Gastrocnemius medialis (tissue), 4 donors: ENCODE measurements at regions not wholly inside any gene's neighbourhood (a gene's known extent, or its start where the extent isn't known, plus 50 kb on each side); places are given as distances from the start of the nearest gene placed in this dataset.

ENCODE experiments used
- ATAC-seq, 2 donors: fragments of 150-250 bp; one replicate each; pipeline ENCODE4 v1.9.1; 2016
- DNase-seq, 2 donors: peaks; one replicate each; pipeline ENCODE4 v3.0.0-alpha.2; 2019
- H3K27ac ChIP-seq, 4 donors: fragments of 200-600 bp; sonication (generic); 1 replicate in 1 of 4; 2 replicates in 3 of 4; pipeline ENCODE4 v1.5.1; 2016 to 2018; ENCODE audit warnings: mild to moderate bottlenecking in 2 of 4, moderate library complexity in 1 of 4
- H3K27me3 ChIP-seq, 3 donors: fragments of 200-600 bp; sonication (generic) in 2 of 3; 1 replicate in 1 of 3; 2 replicates in 2 of 3; pipeline versions ENCODE4 v1.5.1 to v1.6.0; 2016 to 2019; ENCODE audit warnings: mild to moderate bottlenecking in 1 of 3, moderate library complexity in 1 of 3
- H3K36me3 ChIP-seq, 2 donors: fragments of 200-600 bp; sonication (generic) in 1 of 2; one replicate each; pipeline ENCODE4 v1.5.1; 2017 to 2018
- H3K4me1 ChIP-seq, 2 donors: fragments of 200-600 bp; sonication (generic) in 1 of 2; one replicate each; pipeline ENCODE4 v1.5.1; 2016 to 2017; ENCODE audit warnings: mild to moderate bottlenecking in 2 of 2
- H3K4me3 ChIP-seq, 4 donors: fragments of 200-600 bp; sonication (generic) in 3 of 4; 1 replicate in 1 of 4; 2 replicates in 3 of 4; pipeline ENCODE4 v1.5.1; 2016 to 2019; ENCODE audit warnings: mild to moderate bottlenecking in 2 of 4
- H3K9me3 ChIP-seq, 3 donors: fragments of 200-600 bp; sonication (generic) in 2 of 3; 1 replicate in 1 of 3; 2 replicates in 2 of 3; pipeline ENCODE4 v1.5.1; 2016 to 2019
- POLR2A ChIP-seq, 2 donors: fragments of 450-650 bp; IDR thresholded peaks; one replicate each; pipeline ENCODE4 v1.6.1; 2017; ENCODE audit warnings: antibody characterized with exemption in 2 of 2, mild to moderate bottlenecking in 2 of 2, moderate library complexity in 2 of 2
- in situ Hi-C, 4 donors: fragments of 200-750 bp; cut with MboI; loops; one replicate each; pipeline versions ENCODE4 v1.15.0 to v1.8.0; 2017; ENCODE audit warnings: low sequenced_read_pairs in 4 of 4
- intact Hi-C: fragments of 100-400 bp; cut with DNase I; formaldehyde crosslinking; loops from one replicate; pipeline ENCODE4 v1.15.1; 2023; ENCODE audit warnings: low total_unique reads
- TF ChIP-seq, protein P1 (sequence below), 5 experiments: fragments of 450-650 bp in 3 of 5; fragments of 200-600 bp in 2 of 5; sonication (generic) in 2 of 5; IDR thresholded peaks in 4 of 5; conservative IDR thresholded peaks in 1 of 5; 1 replicate in 4 of 5; 2 replicates in 1 of 5; pipeline ENCODE4 v1.5.1; 2016 to 2019; ENCODE audit warnings: antibody characterized with exemption in 5 of 5, mild to moderate bottlenecking in 3 of 5, moderate library complexity in 3 of 5

DNA sequence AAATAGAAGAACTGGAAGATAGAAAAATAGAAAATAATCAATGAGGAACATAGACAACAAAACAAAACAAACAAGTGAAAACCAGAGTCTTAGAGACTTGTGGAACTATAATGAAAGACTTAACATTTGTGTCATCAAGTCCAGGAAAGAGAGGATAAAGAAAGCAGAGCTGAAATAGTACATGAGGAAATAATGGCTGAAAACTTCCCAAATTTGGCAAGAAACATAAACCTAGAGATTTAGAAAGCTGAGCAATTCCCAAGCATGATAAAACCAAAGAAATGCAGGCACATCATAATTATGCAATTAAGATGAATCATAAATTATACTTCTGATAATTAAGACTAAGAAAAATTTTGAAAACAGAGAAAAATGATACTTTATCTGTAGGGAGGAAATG lies 614.5 kb downstream of the ETS1 start:
- Histone ChIP-seq H3K27ac (no peak overlapping the region), H3K4me3 (no peak overlapping the region), H3K36me3 (no peaks in the 10 kb centered on the region), H3K9me3 (no peaks in the 10 kb centered on the region), H3K4me1 (no peaks in the 10 kb centered on the region), H3K27me3 (no peaks in the 10 kb centered on the region)
- no peak for TF ChIP-seq POLR2A (IDR thresholded peaks at IDR 0.05)
- TF ChIP-seq, protein P1, sequence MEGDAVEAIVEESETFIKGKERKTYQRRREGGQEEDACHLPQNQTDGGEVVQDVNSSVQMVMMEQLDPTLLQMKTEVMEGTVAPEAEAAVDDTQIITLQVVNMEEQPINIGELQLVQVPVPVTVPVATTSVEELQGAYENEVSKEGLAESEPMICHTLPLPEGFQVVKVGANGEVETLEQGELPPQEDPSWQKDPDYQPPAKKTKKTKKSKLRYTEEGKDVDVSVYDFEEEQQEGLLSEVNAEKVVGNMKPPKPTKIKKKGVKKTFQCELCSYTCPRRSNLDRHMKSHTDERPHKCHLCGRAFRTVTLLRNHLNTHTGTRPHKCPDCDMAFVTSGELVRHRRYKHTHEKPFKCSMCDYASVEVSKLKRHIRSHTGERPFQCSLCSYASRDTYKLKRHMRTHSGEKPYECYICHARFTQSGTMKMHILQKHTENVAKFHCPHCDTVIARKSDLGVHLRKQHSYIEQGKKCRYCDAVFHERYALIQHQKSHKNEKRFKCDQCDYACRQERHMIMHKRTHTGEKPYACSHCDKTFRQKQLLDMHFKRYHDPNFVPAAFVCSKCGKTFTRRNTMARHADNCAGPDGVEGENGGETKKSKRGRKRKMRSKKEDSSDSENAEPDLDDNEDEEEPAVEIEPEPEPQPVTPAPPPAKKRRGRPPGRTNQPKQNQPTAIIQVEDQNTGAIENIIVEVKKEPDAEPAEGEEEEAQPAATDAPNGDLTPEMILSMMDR (IDR thresholded peaks at IDR 0.05 in 4 of 5, conservative IDR thresholded peaks at IDR 0.05 in 1 of 5) = no peak
- no peak for ATAC-seq
- intact Hi-C loops (no loop called here), in situ Hi-C loops (no loop called here)
- no peak for DNase-seq

DNA sequence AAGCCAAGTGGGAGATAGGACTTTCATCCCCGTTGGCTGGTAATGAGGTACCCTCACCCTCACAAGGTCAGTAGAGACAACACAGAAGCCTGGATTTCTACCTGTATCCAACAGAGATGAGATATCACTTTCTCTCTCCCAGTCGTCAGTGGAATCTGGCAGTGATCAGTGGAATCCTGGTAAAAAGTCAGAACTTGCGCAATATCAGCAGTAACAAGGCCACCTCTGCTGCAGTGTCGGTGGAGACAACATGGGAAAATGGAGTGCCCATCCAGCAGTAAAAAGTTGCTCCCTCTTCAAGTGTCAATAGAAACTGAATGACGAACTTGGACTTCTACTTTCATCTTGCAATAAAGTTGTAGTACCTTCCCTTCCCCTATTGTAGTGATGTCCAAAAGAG lies 615.9 kb downstream of the ETS1 start:
- H3K4me1 ChIP-seq = no peaks in the 10 kb centered on the region
- no peaks in the 10 kb centered on the region for H3K36me3 ChIP-seq
- no peak overlapping the region for H3K4me3 ChIP-seq
- ATAC-seq = no peak
- DNase-seq = no peak
- H3K9me3 ChIP-seq = no peaks in the 10 kb centered on the region
- no peak for TF ChIP-seq POLR2A (IDR thresholded peaks at IDR 0.05)
- TF ChIP-seq, protein P1 (IDR thresholded peaks at IDR 0.05 in 4 of 5, conservative IDR thresholded peaks at IDR 0.05 in 1 of 5) = no peak
- intact Hi-C loops = no loop called here
- in situ Hi-C loops = no loop called here
- H3K27me3 ChIP-seq = no peaks in the 10 kb centered on the region
- H3K27ac ChIP-seq = no peak overlapping the region

DNA sequence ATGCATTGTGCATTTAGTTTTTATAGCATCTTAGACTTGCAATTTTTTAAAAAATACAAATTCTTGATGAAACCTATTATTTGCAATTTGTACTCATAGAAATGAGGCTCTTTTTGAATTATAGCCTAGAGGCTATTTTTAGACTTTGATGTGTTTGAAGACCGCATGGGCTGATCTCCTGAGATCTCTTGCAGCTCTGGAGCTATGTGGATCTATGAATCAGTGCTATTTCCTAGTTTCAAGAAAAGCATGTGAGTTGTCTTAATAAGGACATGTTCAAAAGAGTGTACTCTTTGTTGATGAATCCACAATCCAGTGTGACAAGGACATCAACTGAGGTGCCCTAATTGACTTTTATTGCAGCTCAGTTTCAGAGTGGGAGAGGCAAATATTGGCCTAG lies 620.5 kb downstream of the ETS1 start:
- intact Hi-C loops = no loop called here
- H3K9me3 ChIP-seq = no peaks in the 10 kb centered on the region
- ATAC-seq (no peak), DNase-seq (no peak)
- TF ChIP-seq, protein P1 (IDR thresholded peaks at IDR 0.05 in 4 of 5, conservative IDR thresholded peaks at IDR 0.05 in 1 of 5) = no peak
- TF ChIP-seq POLR2A (IDR thresholded peaks at IDR 0.05) = no peak
- H3K36me3 ChIP-seq = no peaks in the 10 kb centered on the region
- H3K4me1 ChIP-seq = no peaks in the 10 kb centered on the region
- no peak overlapping the region for H3K4me3 ChIP-seq
- no peaks in the 10 kb centered on the region for H3K27me3 ChIP-seq
- in situ Hi-C loops = no loop called here
- H3K27ac ChIP-seq = no peak overlapping the region

DNA sequence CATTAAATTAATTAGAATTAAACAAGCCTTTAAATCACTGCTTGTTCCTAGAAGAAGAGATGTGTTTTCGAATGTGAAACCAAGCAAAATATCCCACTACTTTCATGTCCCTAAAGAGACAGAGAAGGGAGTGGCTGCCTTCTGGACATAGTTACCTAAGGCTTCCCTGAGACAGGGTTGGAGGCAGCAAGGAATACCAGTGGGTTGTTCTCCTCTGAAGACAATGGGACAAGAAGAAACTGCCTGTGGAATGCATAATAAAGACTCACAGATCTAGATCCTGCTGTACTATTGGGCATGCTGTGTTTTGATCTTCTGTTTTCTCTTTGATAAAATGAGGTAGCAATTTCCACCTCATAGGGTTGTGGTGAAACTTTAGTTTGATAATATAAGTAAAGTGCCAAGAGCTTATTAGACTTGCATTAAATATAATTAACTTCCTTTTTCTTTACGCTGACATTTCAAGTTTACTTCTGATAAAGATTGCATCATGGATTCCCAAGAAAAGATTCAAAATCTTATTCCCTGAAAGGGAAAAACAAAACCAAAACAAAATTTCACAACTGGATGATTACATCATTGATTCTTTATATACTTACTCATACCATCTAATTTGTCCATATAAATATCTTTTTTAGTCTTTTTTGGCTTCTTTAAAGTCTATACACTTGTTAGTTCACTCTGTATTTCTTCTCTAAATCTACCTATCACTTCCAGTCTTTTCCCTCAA lies 621.3 kb downstream of the ETS1 start:
- Histone ChIP-seq H3K9me3 (no peaks in the 10 kb centered on the region), H3K36me3 (no peaks in the 10 kb centered on the region), H3K4me3 (no peak overlapping the region), H3K4me1 (no peaks in the 10 kb centered on the region), H3K27me3 (no peaks in the 10 kb centered on the region), H3K27ac (no peak overlapping the region)
- in situ Hi-C loops = no loop called here
- intact Hi-C loops = no loop called here
- no peak for TF ChIP-seq POLR2A (IDR thresholded peaks at IDR 0.05)
- TF ChIP-seq, protein P1 (IDR thresholded peaks at IDR 0.05 in 4 of 5, conservative IDR thresholded peaks at IDR 0.05 in 1 of 5) = no peak
- no peak for ATAC-seq
- no peak for DNase-seq

DNA sequence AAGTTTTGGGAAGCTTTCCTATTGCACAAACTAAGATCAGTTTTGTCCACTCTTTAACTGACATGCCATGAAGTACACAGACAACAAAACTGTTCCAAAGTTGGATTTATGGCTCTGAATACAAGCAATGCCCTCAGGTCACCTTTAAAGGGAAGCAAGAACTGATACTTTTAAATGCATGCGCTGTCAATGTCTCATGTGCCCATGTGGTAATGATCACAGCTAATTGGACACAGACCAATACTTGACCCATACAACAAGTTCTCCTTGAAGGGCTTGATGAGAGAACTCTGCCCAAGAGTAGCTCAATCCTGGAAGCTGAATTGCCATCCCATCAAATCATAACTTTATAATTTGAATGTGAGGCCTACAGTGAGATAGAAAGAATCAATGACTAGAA lies 624.9 kb downstream of the ETS1 start:
- TF ChIP-seq POLR2A (IDR thresholded peaks at IDR 0.05) = no peak
- TF ChIP-seq, protein P1 (IDR thresholded peaks at IDR 0.05 in 4 of 5, conservative IDR thresholded peaks at IDR 0.05 in 1 of 5) = no peak
- Histone ChIP-seq H3K27ac (no peak overlapping the region), H3K27me3 (no peaks in the 10 kb centered on the region), H3K36me3 (no peaks in the 10 kb centered on the region), H3K4me3 (no peak overlapping the region), H3K4me1 (no peaks in the 10 kb centered on the region), H3K9me3 (no peaks in the 10 kb centered on the region)
- intact Hi-C loops = no loop called here
- ATAC-seq (no peak), DNase-seq (no peak)
- in situ Hi-C loops = no loop called here
